ENCODE measurements at regions not wholly inside any gene's neighbourhood (a gene's known extent, or its start where the extent isn't known, plus 50 kb on each side); places are given as distances from the start of the nearest gene placed in this dataset.
"Not testable (repeated sequence)": the region's sequence is repeated elsewhere in the genome, so short reads cannot be mapped to it uniquely, and the experiment has no call there.

DNA sequence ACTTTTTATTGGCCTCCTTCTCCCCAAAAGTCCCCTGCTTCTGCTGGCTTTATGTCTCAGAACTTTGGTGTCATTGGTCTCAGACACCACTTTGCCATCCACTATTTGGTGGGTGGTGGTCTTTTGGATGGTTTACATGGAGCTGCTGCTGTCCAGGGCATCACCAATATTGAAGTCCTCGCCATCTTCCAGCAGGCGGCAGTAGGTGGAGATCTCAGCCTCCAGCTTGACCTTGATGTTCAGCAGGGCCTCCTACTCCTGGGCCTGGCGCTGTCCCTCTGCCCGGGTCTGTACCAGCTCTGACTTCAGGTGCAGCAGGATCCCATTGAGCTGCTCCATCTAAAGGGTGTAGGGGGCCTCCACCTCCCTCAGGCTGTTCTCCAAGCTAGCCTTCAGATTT is 148.4 kb upstream of the FOXA2 start:
- H3K4me1 ChIP-seq (ENCODE audit: low read length) = peaks cover 5% of the 10 kb centered on the region; the same call in 1 of the 2 replicates
- no peaks in the 10 kb centered on the region for H3K9me3 ChIP-seq (ENCODE audit: insufficient read depth, low read length)
- no peak overlapping the region for H3K27ac ChIP-seq (ENCODE audit: low read length)
- no peaks in the 10 kb centered on the region for H3K36me3 ChIP-seq (replicated peaks; ENCODE audit: low read depth, low read length)
- no peak overlapping the region for H3K4me3 ChIP-seq (ENCODE audit: low read length)
- no peak for TF ChIP-seq EZH2phosphoT487 (IDR thresholded peaks at IDR 0.05; ENCODE audit: low read depth)
- TF ChIP-seq, protein P1, sequence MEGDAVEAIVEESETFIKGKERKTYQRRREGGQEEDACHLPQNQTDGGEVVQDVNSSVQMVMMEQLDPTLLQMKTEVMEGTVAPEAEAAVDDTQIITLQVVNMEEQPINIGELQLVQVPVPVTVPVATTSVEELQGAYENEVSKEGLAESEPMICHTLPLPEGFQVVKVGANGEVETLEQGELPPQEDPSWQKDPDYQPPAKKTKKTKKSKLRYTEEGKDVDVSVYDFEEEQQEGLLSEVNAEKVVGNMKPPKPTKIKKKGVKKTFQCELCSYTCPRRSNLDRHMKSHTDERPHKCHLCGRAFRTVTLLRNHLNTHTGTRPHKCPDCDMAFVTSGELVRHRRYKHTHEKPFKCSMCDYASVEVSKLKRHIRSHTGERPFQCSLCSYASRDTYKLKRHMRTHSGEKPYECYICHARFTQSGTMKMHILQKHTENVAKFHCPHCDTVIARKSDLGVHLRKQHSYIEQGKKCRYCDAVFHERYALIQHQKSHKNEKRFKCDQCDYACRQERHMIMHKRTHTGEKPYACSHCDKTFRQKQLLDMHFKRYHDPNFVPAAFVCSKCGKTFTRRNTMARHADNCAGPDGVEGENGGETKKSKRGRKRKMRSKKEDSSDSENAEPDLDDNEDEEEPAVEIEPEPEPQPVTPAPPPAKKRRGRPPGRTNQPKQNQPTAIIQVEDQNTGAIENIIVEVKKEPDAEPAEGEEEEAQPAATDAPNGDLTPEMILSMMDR (IDR thresholded peaks at IDR 0.05; ENCODE audit: low read depth, low read length) = no peak
- H3K4me2 ChIP-seq (ENCODE audit: low read length) = no peak overlapping the region
- no peaks in the 10 kb centered on the region for H4K20me1 ChIP-seq (ENCODE audit: insufficient read depth, low read length)
- H3K79me2 ChIP-seq (ENCODE audit: low read length) = no peaks in the 10 kb centered on the region
- H2AFZ ChIP-seq (ENCODE audit: low read depth, low read length) = no peak overlapping the region
- H3K27me3 ChIP-seq (ENCODE audit: low read depth, low read length) = peaks cover 11% of the 10 kb centered on the region; the same call in 1 of the 2 replicates
- no peak overlapping the region for H3K9ac ChIP-seq (ENCODE audit: low read length)

DNA sequence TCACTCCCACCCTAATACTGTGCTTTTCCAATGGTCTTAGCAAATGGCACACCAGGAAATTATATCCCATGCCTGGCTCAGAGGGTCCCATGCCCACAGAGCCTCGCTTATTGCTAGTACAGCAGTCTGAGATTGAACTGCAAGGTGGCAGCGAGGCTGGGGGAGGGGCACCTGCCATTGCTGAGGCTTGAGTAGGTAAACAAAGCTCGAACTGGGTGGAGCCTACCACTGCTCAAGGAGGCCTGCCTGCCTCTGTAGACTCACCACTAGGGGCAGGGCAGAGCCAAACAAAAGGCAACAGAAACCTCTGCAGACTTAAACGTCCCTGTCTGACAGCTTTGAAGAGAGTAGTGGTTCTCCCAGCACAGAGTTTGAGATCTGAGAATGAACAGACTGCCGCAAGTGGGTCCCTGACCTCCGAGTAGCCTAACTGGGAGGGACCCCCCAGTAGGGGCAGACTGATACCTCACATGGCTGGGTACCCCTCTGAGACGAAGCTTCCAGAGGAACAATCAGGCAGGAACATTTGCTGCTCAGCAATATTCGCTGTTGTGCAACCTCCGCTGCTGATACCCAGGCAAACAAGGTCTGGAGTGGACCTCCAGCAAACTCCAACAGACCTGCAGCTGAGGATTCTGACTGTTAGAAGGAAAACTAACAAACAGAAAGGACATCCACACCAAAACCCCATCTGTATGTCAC is 150.7 kb upstream of the FOXA2 start:
- H3K4me2 ChIP-seq (ENCODE audit: low read length); H3K4me1 ChIP-seq (ENCODE audit: low read length); H3K4me3 ChIP-seq (ENCODE audit: low read length); H3K9me3 ChIP-seq (ENCODE audit: insufficient read depth, low read length); H3K9ac ChIP-seq (ENCODE audit: low read length); H4K20me1 ChIP-seq (ENCODE audit: insufficient read depth, low read length); H3K36me3 ChIP-seq (replicated peaks; ENCODE audit: low read depth, low read length); H3K79me2 ChIP-seq (ENCODE audit: low read length); H3K27ac ChIP-seq (ENCODE audit: low read length); H2AFZ ChIP-seq (ENCODE audit: low read depth, low read length): not testable (repeated sequence)
- TF ChIP-seq, protein P1 (IDR thresholded peaks at IDR 0.05; ENCODE audit: low read depth, low read length) = peak; percentile 30
- H3K27me3 ChIP-seq (ENCODE audit: low read depth, low read length) = peaks cover 11% of the 10 kb centered on the region; the same call in 1 of the 2 replicates

DNA sequence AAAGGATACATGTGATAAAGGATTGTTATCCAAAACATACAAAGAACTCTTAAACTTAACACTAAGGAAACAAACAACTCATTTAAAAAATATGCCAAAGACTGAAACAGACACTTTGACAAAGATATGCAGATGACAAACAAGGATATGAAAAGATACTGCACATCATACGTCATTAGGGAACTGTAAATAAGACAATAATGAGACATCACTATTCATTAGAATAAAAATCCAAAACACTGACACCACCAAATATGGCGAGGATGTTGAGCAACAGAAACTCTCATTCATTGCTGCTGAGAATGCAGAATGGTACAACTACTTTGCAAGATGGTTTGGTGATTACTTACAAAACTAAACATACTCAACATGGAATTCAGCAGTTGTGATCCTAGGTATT is 156.5 kb upstream of the FOXA2 start:
- H3K36me3 ChIP-seq (replicated peaks; ENCODE audit: low read depth, low read length) = no peaks in the 10 kb centered on the region

More for the DNA sequence above, 156.5 kb upstream of the FOXA2 start:
- Histone ChIP-seq H3K27me3 (ENCODE audit: low read depth, low read length) (0 out of 2 replicates have a peak, but pooled peaks cover 7% of the 10 kb centered on the region), H3K4me1 (ENCODE audit: low read length) (no peaks in the 10 kb centered on the region), H3K9me3 (ENCODE audit: insufficient read depth, low read length) (no peaks in the 10 kb centered on the region), H3K9ac (ENCODE audit: low read length) (no peak overlapping the region), H3K27ac (ENCODE audit: low read length) (no peak overlapping the region), H2AFZ (ENCODE audit: low read depth, low read length) (no peak overlapping the region), H4K20me1 (ENCODE audit: insufficient read depth, low read length) (no peaks in the 10 kb centered on the region), H3K79me2 (ENCODE audit: low read length) (no peaks in the 10 kb centered on the region), H3K4me2 (ENCODE audit: low read length) (no peak overlapping the region), H3K4me3 (ENCODE audit: low read length) (no peak overlapping the region)
- TF ChIP-seq, protein P1 (IDR thresholded peaks at IDR 0.05; ENCODE audit: low read depth, low read length) = no peak
- no peak for TF ChIP-seq EZH2phosphoT487 (IDR thresholded peaks at IDR 0.05; ENCODE audit: low read depth)

Measured in OCI-LY3 (cell line).